ENCODE measurements at regions not wholly inside any gene's neighbourhood (a gene's known extent, or its start where the extent isn't known, plus 50 kb on each side); places are given as distances from the start of the nearest gene placed in this dataset.

DNA sequence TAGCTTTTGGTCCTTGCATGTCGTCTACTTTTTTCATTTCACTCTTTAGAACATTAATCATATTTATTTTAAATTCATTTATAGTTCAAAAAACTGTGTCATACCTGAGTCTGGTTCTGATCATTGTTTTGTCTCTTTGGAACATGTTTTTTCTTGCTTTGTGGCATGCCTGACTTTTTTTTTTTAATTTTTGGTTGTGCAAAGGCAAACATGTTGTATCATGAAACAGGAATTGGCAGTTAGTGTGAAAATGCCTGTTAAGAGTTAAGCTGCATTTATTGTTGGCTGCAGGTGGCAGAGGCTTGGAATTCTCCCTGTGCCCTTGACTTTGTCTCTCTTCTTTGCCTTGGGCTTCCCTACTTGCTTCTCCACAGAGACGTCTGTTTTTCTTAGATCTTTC lies 525.0 kb upstream of the ADARB2 start:
- Histone ChIP-seq H3K27ac (no peak overlapping the region), H3K4me3 (no peak overlapping the region)

GRCh38 chr10:2256241-2256640 lies 518.9 kb upstream of the ADARB2 start:
- Histone ChIP-seq H3K4me1 (no peaks in the 10 kb centered on the region), H3K4me2 (no peak overlapping the region), H3K4me3 (no peak overlapping the region), H4K20me1 (no peaks in the 10 kb centered on the region), H3K27ac (no peak overlapping the region), H3K9me3 (replicated peaks in 1 of 11) (peaks cover 0 to 6% (median 0%) of the 10 kb centered on the region in 11 experiments; a peak in 4 of 22 replicates), H3K36me3 (no peaks in the 10 kb centered on the region), H3K9ac (no peak overlapping the region), H3K27me3 (no peaks in the 10 kb centered on the region)
- no peak for TF ChIP-seq Cebpa-rat (IDR thresholded peaks at IDR 0.05)

More for the DNA sequence above, 525.0 kb upstream of the ADARB2 start:
- Histone ChIP-seq H4K20me1 (no peaks in the 10 kb centered on the region), H3K9ac (no peak overlapping the region), H3K4me1 (peaks cover 0 to 16% (median 10%) of the 10 kb centered on the region in 10 experiments; a peak in 11 of 20 replicates), H3K9me3 (replicated peaks in 1 of 11) (peaks cover 0 to 17% (median 5%) of the 10 kb centered on the region in 11 experiments; a peak in 7 of 22 replicates), H3K4me2 (no peak overlapping the region), H3K36me3 (no peaks in the 10 kb centered on the region), H3K27me3 (no peaks in the 10 kb centered on the region)
- no peak for TF ChIP-seq Cebpa-rat (IDR thresholded peaks at IDR 0.05)

GRCh38 chr10:2252096-2252495 lies 514.8 kb upstream of the ADARB2 start:
- H4K20me1 ChIP-seq, result no peaks in the 10 kb centered on the region

GRCh38 chr10:2251631-2252030 lies 514.3 kb upstream of the ADARB2 start:
- Histone ChIP-seq H4K20me1 (no peaks in the 10 kb centered on the region), H3K27me3 (no peaks in the 10 kb centered on the region)

More at GRCh38 chr10:2252096-2252495, 514.8 kb upstream of the ADARB2 start:
- Histone ChIP-seq H3K4me3 (no peak overlapping the region), H3K4me1 (no peaks in the 10 kb centered on the region), H3K27ac (no peak overlapping the region), H3K27me3 (no peaks in the 10 kb centered on the region), H3K36me3 (no peaks in the 10 kb centered on the region), H3K9me3 (replicated peaks in 1 of 11) (peaks cover 0 to 9% (median 3%) of the 10 kb centered on the region in 11 experiments; a peak in 5 of 22 replicates), H3K4me2 (no peak overlapping the region), H3K9ac (no peak overlapping the region)
- TF ChIP-seq Cebpa-rat (IDR thresholded peaks at IDR 0.05), result no peak

GRCh38 chr10:2246747-2247146 lies 509.4 kb upstream of the ADARB2 start:
- peaks cover 0 to 11% (median 7%) of the 10 kb centered on the region in 10 experiments; a peak in 7 of 20 replicates for H3K4me1 ChIP-seq
- TF ChIP-seq Cebpa-rat (IDR thresholded peaks at IDR 0.05), result no peak
- H3K27ac ChIP-seq, result no peak overlapping the region
- H3K4me2 ChIP-seq, result no peak overlapping the region
- no peaks in the 10 kb centered on the region for H3K36me3 ChIP-seq
- H4K20me1 ChIP-seq, result no peaks in the 10 kb centered on the region; a peak in 1 of 22 replicates
- H3K27me3 ChIP-seq, result no peaks in the 10 kb centered on the region
- peaks cover 0 to 9% (median 0%) of the 10 kb centered on the region in 11 experiments; a peak in 4 of 22 replicates for H3K9me3 ChIP-seq (replicated peaks in 1 of 11)
- H3K4me3 ChIP-seq, result no peak overlapping the region
- H3K9ac ChIP-seq, result no peak overlapping the region

More at GRCh38 chr10:2251631-2252030, 514.3 kb upstream of the ADARB2 start:
- no peak for TF ChIP-seq Cebpa-rat (IDR thresholded peaks at IDR 0.05)
- Histone ChIP-seq H3K36me3 (no peaks in the 10 kb centered on the region), H3K4me3 (no peak overlapping the region), H3K27ac (no peak overlapping the region), H3K9ac (no peak overlapping the region), H3K4me1 (no peaks in the 10 kb centered on the region), H3K9me3 (replicated peaks in 1 of 11) (peaks cover 0 to 9% (median 3%) of the 10 kb centered on the region in 11 experiments; a peak in 5 of 22 replicates), H3K4me2 (no peak overlapping the region)

DNA sequence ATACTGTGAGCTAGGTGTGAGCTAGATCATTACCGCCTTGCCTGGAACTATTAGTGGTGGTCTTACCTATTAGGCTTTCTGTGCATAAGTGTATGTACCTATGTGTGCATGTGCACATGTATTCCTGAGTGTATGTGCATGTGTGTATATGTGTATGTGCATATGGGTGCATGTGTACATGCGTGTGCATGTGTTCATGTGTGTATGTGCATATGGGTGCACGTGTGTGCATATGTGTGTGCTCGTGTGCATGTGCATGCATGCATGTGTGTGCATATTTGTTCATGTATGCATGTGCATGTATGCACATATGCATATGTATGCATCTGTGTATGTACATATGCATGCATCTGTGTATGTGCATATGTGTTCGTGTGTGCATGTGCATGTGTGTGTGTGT lies 508.3 kb upstream of the ADARB2 start:
- peaks cover 1 to 10% (median 2%) of the 10 kb centered on the region in 11 experiments; a peak in 12 of 22 replicates for H3K9me3 ChIP-seq (replicated peaks in 1 of 11)
- no peaks in the 10 kb centered on the region for H3K36me3 ChIP-seq
- H3K4me2 ChIP-seq, result no peak overlapping the region
- no peak overlapping the region for H3K27ac ChIP-seq
- no peak overlapping the region for H3K4me3 ChIP-seq
- peaks cover 0 to 11% (median 7%) of the 10 kb centered on the region in 10 experiments; a peak in 7 of 20 replicates for H3K4me1 ChIP-seq
- no peak overlapping the region for H3K9ac ChIP-seq
- no peaks in the 10 kb centered on the region; a peak in 1 of 22 replicates for H4K20me1 ChIP-seq
- no peak for TF ChIP-seq Cebpa-rat (IDR thresholded peaks at IDR 0.05)
- H3K27me3 ChIP-seq, result no peaks in the 10 kb centered on the region

DNA sequence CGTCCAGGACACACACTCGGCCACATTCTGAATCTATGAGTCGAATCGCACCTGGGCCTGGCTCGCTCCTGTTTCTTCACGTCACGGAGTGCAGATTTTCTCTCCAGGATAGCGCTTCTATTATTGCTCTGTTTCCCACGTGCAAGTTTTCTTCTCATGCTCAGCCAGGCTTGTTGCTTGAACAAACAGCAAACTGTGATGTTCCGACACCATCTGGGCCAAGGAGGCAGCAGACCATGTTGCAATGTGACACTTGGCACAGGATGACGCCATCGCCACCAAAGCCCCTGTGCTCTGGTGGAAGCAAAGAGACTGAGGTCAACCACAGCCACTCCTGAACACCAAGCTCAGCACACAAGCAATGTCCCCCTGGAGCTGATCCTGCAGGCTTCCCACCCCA lies 507.1 kb upstream of the ADARB2 start:
- no peaks in the 10 kb centered on the region for H3K36me3 ChIP-seq
- H3K9ac ChIP-seq, result no peak overlapping the region
- H4K20me1 ChIP-seq, result no peaks in the 10 kb centered on the region; a peak in 1 of 22 replicates
- H3K4me3 ChIP-seq, result no peak overlapping the region
- no peak overlapping the region for H3K27ac ChIP-seq
- peak overlapping the region in 4 of 11 experiments; percentile 5 to 26 (median 21); a peak in 2 of 22 replicates for H3K4me2 ChIP-seq
- peaks cover 0 to 11% (median 7%) of the 10 kb centered on the region in 10 experiments; a peak in 7 of 20 replicates for H3K4me1 ChIP-seq
- peaks cover 0 to 13% (median 12%) of the 10 kb centered on the region in 11 experiments; a peak in 17 of 22 replicates for H3K9me3 ChIP-seq (replicated peaks in 1 of 11)
- H3K27me3 ChIP-seq, result no peaks in the 10 kb centered on the region
- 0 out of 22 replicates have a peak, but pooled peaks of 1 of the 11 experiments have one; percentile 48 for TF ChIP-seq Cebpa-rat (IDR thresholded peaks at IDR 0.05)

GRCh38 chr10:2236876-2237275 lies 499.6 kb upstream of the ADARB2 start:
- no peaks in the 10 kb centered on the region for H4K20me1 ChIP-seq
- no peak overlapping the region for H3K4me2 ChIP-seq
- TF ChIP-seq Cebpa-rat (IDR thresholded peaks at IDR 0.05), result no peak

DNA sequence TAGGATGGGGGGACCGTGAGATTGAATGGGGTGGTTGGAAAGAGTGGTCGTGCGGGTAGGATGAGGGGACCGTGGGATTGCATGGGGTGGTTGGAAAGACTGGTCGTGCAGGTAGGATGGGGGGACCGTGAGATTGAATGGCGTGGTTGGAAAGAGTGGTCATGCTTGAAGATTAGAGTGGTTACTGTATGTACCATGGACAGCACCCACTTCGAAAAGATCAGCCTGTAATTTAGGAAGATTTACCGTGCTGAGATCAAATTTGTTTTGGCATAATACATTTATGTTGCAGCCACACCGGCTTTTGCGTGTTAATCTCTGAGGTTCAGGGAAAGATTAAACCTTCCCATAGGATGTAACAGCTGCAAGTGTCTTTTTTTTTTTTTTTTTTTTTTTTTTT lies 495.2 kb upstream of the ADARB2 start:
- Histone ChIP-seq H3K27ac (no peak overlapping the region), H3K4me3 (no peak overlapping the region), H3K4me1 (no peaks in the 10 kb centered on the region), H3K4me2 (no peak overlapping the region), H3K27me3 (no peaks in the 10 kb centered on the region), H3K36me3 (no peaks in the 10 kb centered on the region), H4K20me1 (no peaks in the 10 kb centered on the region), H3K9me3 (replicated peaks in 1 of 11) (no peaks in the 10 kb centered on the region), H3K9ac (no peak overlapping the region)
- TF ChIP-seq Cebpa-rat (IDR thresholded peaks at IDR 0.05), result no peak

More at GRCh38 chr10:2236876-2237275, 499.6 kb upstream of the ADARB2 start:
- no peaks in the 10 kb centered on the region for H3K27me3 ChIP-seq
- no peaks in the 10 kb centered on the region for H3K36me3 ChIP-seq
- no peak overlapping the region for H3K27ac ChIP-seq
- H3K9me3 ChIP-seq (replicated peaks in 1 of 11), result peaks cover 4 to 16% (median 13%) of the 10 kb centered on the region in 11 experiments; a peak in 18 of 22 replicates
- H3K4me3 ChIP-seq, result no peak overlapping the region
- no peaks in the 10 kb centered on the region for H3K4me1 ChIP-seq
- H3K9ac ChIP-seq, result no peak overlapping the region

- Histone ChIP-seq H3K9me3 (replicated peaks in 1 of 11) (no peaks in the 10 kb centered on the region), H3K4me2 (no peak overlapping the region), H3K27me3 (no peaks in the 10 kb centered on the region), H3K4me3 (no peak overlapping the region), H3K4me1 (no peaks in the 10 kb centered on the region), H3K9ac (no peak overlapping the region), H3K27ac (no peak overlapping the region), H4K20me1 (no peaks in the 10 kb centered on the region), H3K36me3 (no peaks in the 10 kb centered on the region)
- TF ChIP-seq Cebpa-rat (IDR thresholded peaks at IDR 0.05), result peak in 2 of 11 experiments; percentile 35 to 43; a peak in 1 of 22 replicates
Observed at GRCh38 chr10:2230478-2230877, 493.2 kb upstream of the ADARB2 start.

Measured in BLaER1 treated with 17β-estradiol and CSF1 and Interleukin-3, amounts not matched to agents 10 nM and 100 nM (cell line).